SK-N-SH treated with all-trans-retinoic acid at 6 μM for 48 hours (cell line): ENCODE measurements at regions not wholly inside any gene's neighbourhood (a gene's known extent, or its start where the extent isn't known, plus 50 kb on each side); places are given as distances from the start of the nearest gene placed in this dataset.

ENCODE experiments used
- CSDC2 ChIP-seq: fragments of 250-450 bp; sonication (Bioruptor Pico); IDR thresholded peaks from 2 replicates; pipeline ENCODE4 v1.5.0; 2020; ENCODE audit warnings: mild to moderate bottlenecking, moderate library complexity
- GLIS3 ChIP-seq: fragments of 250-450 bp; sonication (Bioruptor Pico); IDR thresholded peaks from 2 replicates; pipeline ENCODE4 v1.5.0; 2020; ENCODE audit warnings: mild to moderate bottlenecking, moderate library complexity
- ISL1 ChIP-seq: fragments of 250-450 bp; sonication (Bioruptor Pico); IDR thresholded peaks from 2 replicates; pipeline ENCODE4 v2.1.2; 2022; ENCODE audit warnings: mild to moderate bottlenecking, moderate library complexity
- RARB ChIP-seq: fragments of 250-450 bp; sonication (Bioruptor Pico); IDR thresholded peaks from 2 replicates; pipeline ENCODE4 v1.8.0; 2021; ENCODE audit warnings: mild to moderate bottlenecking, moderate library complexity
- TSHZ2 ChIP-seq: fragments of 250-450 bp; sonication (Bioruptor Pico); IDR thresholded peaks from 2 replicates; pipeline ENCODE4 v1.5.0; 2020; ENCODE audit warnings: mild to moderate bottlenecking, moderate library complexity
- ZFP3 ChIP-seq: fragments of 250-450 bp; sonication (Bioruptor Pico); IDR thresholded peaks from 2 replicates; pipeline ENCODE4 v1.5.0; 2020; ENCODE audit warnings: mild to moderate bottlenecking, moderate library complexity

GRCh38 chr1:112316254-112316913 lies 79.6 kb upstream of the CTTNBP2NL start:
- TF ChIP-seq ISL1 (CRISPR knock-in tag) (no peak), GLIS3 (CRISPR knock-in tag) (no peak), RARB (CRISPR knock-in tag) (no peak), ZFP3 (CRISPR knock-in tag) (no peak), CSDC2 (CRISPR knock-in tag) (no peak), TSHZ2 (CRISPR knock-in tag) (no peak)
